ENCODE measurements at regions not wholly inside any gene's neighbourhood (a gene's known extent, or its start where the extent isn't known, plus 50 kb on each side); places are given as distances from the start of the nearest gene placed in this dataset.

GRCh38 chr6:129954749-129955431 is 63.5 kb upstream of the L3MBTL3 start:
- TF ChIP-seq NFRKB (IDR thresholded peaks at IDR 0.05) (no peak), ARNT (IDR thresholded peaks at IDR 0.05) (no peak), SP1 (IDR thresholded peaks at IDR 0.05) (no peak), ZNF384 (IDR thresholded peaks at IDR 0.05) (no peak), TARDBP (IDR thresholded peaks at IDR 0.05) (no peak), L3MBTL2 (conservative IDR thresholded peaks at IDR 0.05) (no peak), PKNOX1 (IDR thresholded peaks at IDR 0.05) (no peak), ELF4 (IDR thresholded peaks at IDR 0.05) (no peak)
